ENCODE measurements at regions not wholly inside any gene's neighbourhood (a gene's known extent, or its start where the extent isn't known, plus 50 kb on each side); places are given as distances from the start of the nearest gene placed in this dataset.

- no peak for DNase-seq (ENCODE audit: low read depth)
These were observed 143.8 kb upstream of the PAQR3 start for GRCh38 chr4:79082997-79083396.

- DNase-seq (ENCODE audit: low read depth) = no peak
These were observed 142.7 kb upstream of the PAQR3 start for GRCh38 chr4:79081973-79082372.

- no peak for DNase-seq (ENCODE audit: low read depth)
These were observed 139.1 kb upstream of the PAQR3 start for GRCh38 chr4:79078339-79078738.

- no peak for DNase-seq (ENCODE audit: low read depth)
These were observed 134.8 kb upstream of the PAQR3 start for GRCh38 chr4:79074040-79074439.

- DNase-seq (ENCODE audit: low read depth) = no peak
These were observed 134.2 kb upstream of the PAQR3 start for GRCh38 chr4:79073471-79073870.

GRCh38 chr4:79065262-79065661 is 126.0 kb upstream of the PAQR3 start:
- no peak for DNase-seq (ENCODE audit: low read depth)

GRCh38 chr4:79064806-79065205 is 125.6 kb upstream of the PAQR3 start:
- DNase-seq (ENCODE audit: low read depth) = no peak

GRCh38 chr4:79059631-79060399 is 120.6 kb upstream of the PAQR3 start:
- DNase-seq (ENCODE audit: low read depth) = no peak

GRCh38 chr4:79057772-79058171 is 118.5 kb upstream of the PAQR3 start:
- no peak for DNase-seq (ENCODE audit: low read depth)

GRCh38 chr4:79053754-79054153 is 114.5 kb upstream of the PAQR3 start:
- no peak for DNase-seq (ENCODE audit: low read depth)

GRCh38 chr4:79050541-79050880 is 111.3 kb upstream of the PAQR3 start:
- DNase-seq (ENCODE audit: low read depth) = no peak

GRCh38 chr4:79049840-79050540 is 110.8 kb upstream of the PAQR3 start:
- DNase-seq (ENCODE audit: low read depth) = no peak

GRCh38 chr4:79048878-79049277 is 109.6 kb upstream of the PAQR3 start:
- DNase-seq (ENCODE audit: low read depth) = no peak

- DNase-seq (ENCODE audit: low read depth) = no peak
These were observed 108.1 kb upstream of the PAQR3 start for GRCh38 chr4:79047316-79047715.

- no peak for DNase-seq (ENCODE audit: low read depth)
These were observed 106.9 kb upstream of the PAQR3 start for GRCh38 chr4:79046016-79046592.

GRCh38 chr4:79044141-79044659 is 105.0 kb upstream of the PAQR3 start:
- DNase-seq (ENCODE audit: low read depth) = no peak

- DNase-seq (ENCODE audit: low read depth) = no peak
These were observed 103.9 kb upstream of the PAQR3 start for GRCh38 chr4:79043138-79043537.

- peak; percentile 9 for DNase-seq (ENCODE audit: low read depth)
These were observed 102.9 kb upstream of the PAQR3 start for GRCh38 chr4:79042079-79042674.

- DNase-seq (ENCODE audit: low read depth) = no peak
These were observed 95.3 kb upstream of the PAQR3 start for GRCh38 chr4:79034544-79034943.

GRCh38 chr4:79030973-79031372 is 91.7 kb upstream of the PAQR3 start:
- no peak for DNase-seq (ENCODE audit: low read depth)

- no peak for DNase-seq (ENCODE audit: low read depth)
These were observed 88.4 kb upstream of the PAQR3 start for GRCh38 chr4:79027656-79028055.

- DNase-seq (ENCODE audit: low read depth) = no peak
These were observed 85.9 kb upstream of the PAQR3 start for GRCh38 chr4:79025170-79025569.
